PC-3 (cell line): ENCODE measurements at regions not wholly inside any gene's neighbourhood (a gene's known extent, or its start where the extent isn't known, plus 50 kb on each side); places are given as distances from the start of the nearest gene placed in this dataset.
A peak's percentile ranks its signal among the peaks of the same experiment; 100 is the strongest.

Source experiments
- ATAC-seq: fragments of 200-7000 bp; cut with Tn5 transposase; 2 replicates; pipeline ENCODE4 v1.9.1; 2020; ENCODE audit warnings: mild to moderate bottlenecking, moderate library complexity
- BruUV-seq: library from RNA; stranded (reverse); fragments of 400-500 nt; replicated peaks from 2 replicates; lab custom pipeline; 2021; lab: Mats Ljungman, UMichigan
- CTCF ChIA-PET: fragments of 300-600 bp; sonication (Branson Sonifier 250); formaldehyde crosslinking; loops from one replicate; lab custom pipeline; 2022; ENCODE audit warnings: antibody characterized with exemption; lab: Charles Lee
- POLR2A ChIA-PET: fragments of 300-600 bp; sonication (Branson Sonifier 250); formaldehyde crosslinking; loops from one replicate; lab custom pipeline; 2022; ENCODE audit warnings: antibody characterized with exemption; ENCODE audit not compliant: unreplicated experiment; lab: Charles Lee
- DNase-seq: peaks from one replicate; pipeline ENCODE4 v3.0.0-alpha.2; 2015
- H2AFZ ChIP-seq: fragments of 300-600 bp; sonication (generic); 2 replicates; pipeline ENCODE4 v1.6.0; 2016; ENCODE audit warnings: antibody characterized with exemption, low read length
- H3F3A ChIP-seq: fragments of 300-600 bp; sonication (generic); one replicate; pipeline ENCODE4 v1.6.0; 2017; ENCODE audit warnings: antibody characterized with exemption, low read length, control low read depth, mild to moderate bottlenecking; ENCODE audit not compliant: unreplicated experiment
- H3K27ac ChIP-seq: fragments of 300-600 bp; sonication (generic); 2 replicates; pipeline ENCODE4 v1.5.1; 2016; ENCODE audit warnings: mild to moderate bottlenecking, low read length
- H3K27me3 ChIP-seq: fragments of 300-600 bp; sonication (generic); 2 replicates; pipeline ENCODE4 v1.6.1; 2016; ENCODE audit warnings: low read length, mixed read lengths
- H3K36me3 ChIP-seq: fragments of 300-600 bp; sonication (generic); 2 replicates; pipeline ENCODE4 v1.6.1; 2016; ENCODE audit warnings: low read depth, mixed run types, low read length, mixed read lengths
- H3K4me1 ChIP-seq: fragments of 300-600 bp; sonication (generic); 2 replicates; pipeline ENCODE4 v1.5.1; 2016; ENCODE audit warnings: low read length; ENCODE audit not compliant: insufficient read depth
- H3K4me2 ChIP-seq: fragments of 300-600 bp; sonication (generic); 2 replicates; pipeline ENCODE4 v1.6.0; 2016; ENCODE audit warnings: low read length
- H3K4me3 ChIP-seq: fragments of 300-600 bp; sonication (generic); 2 replicates; pipeline ENCODE4 v1.5.1; 2016; ENCODE audit warnings: mild to moderate bottlenecking, low read length, mixed read lengths
- H3K79me2 ChIP-seq: fragments of 300-600 bp; sonication (generic); 2 replicates; pipeline ENCODE4 v1.6.1; 2017; ENCODE audit warnings: low read length, mixed read lengths
- H3K9ac ChIP-seq: fragments of 300-600 bp; sonication (generic); 2 replicates; pipeline ENCODE4 v1.6.0; 2016; ENCODE audit warnings: mild to moderate bottlenecking, low read length
- H3K9me2 ChIP-seq: fragments of 300-600 bp; sonication (generic); replicated peaks from 2 replicates; pipeline ENCODE4 v1.6.1; 2016; ENCODE audit warnings: mixed run types, low read length, mixed read lengths
- H3K9me3 ChIP-seq: fragments of 300-600 bp; sonication (generic); 2 replicates; pipeline ENCODE4 v1.6.1; 2016; ENCODE audit warnings: low read length, mixed read lengths
- H4K20me1 ChIP-seq: fragments of 300-600 bp; sonication (generic); 2 replicates; pipeline ENCODE4 v1.6.1; 2016; ENCODE audit warnings: low read length, mixed read lengths
- EZH2 ChIP-seq: fragments of 300-600 bp; sonication (generic); IDR thresholded peaks from one replicate; pipeline ENCODE4 v1.6.1; 2017; ENCODE audit warnings: antibody characterized with exemption, mild to moderate bottlenecking, low read length; ENCODE audit not compliant: unreplicated experiment
- EZH2phosphoT487 ChIP-seq: fragments of 300-600 bp; sonication (generic); IDR thresholded peaks from 2 replicates; pipeline ENCODE4 v1.6.1; 2018; ENCODE audit warnings: mild to moderate bottlenecking, antibody characterized with exemption, low read length, borderline replicate concordance
- intact Hi-C: fragments of 100-400 bp; cut with micrococcal nuclease; formaldehyde crosslinking; loops from 2 replicates; pipeline ENCODE4 v1.9.0; 2023
- TF ChIP-seq, protein P1 (sequence below): fragments of 300-600 bp; sonication (generic); conservative IDR thresholded peaks from 2 replicates; pipeline ENCODE4 v1.5.1; 2017; ENCODE audit warnings: antibody characterized with exemption, low read depth, mild to moderate bottlenecking, low read length

DNA sequence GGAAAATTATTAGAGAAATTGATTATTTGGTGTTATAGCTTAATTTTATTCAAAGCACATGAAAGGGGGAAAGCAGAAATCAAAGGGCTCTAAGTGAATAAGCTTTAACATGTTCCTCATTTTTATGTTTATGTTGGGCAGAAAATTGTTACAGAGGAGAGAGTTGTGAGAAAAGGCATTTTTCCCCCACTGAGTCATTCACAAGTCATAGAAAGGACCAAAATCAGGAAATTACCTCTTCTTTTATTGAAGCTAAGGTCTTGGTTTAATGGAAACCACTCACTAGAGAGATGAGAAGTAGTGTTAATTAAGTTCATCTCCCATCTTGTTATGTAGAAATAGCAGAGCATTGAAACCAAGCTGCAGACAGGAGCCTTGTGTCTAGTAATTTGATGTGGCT lies 175.3 kb upstream of the THUMPD2 start:
- Histone ChIP-seq H4K20me1 (no peaks in the 10 kb centered on the region), H3K4me3 (no peak overlapping the region), H3K36me3 (no peaks in the 10 kb centered on the region), H3K27ac (no peak overlapping the region), H3K79me2 (no peaks in the 10 kb centered on the region), H3F3A (no peaks in the 10 kb centered on the region), H3K9me2 (no peaks in the 10 kb centered on the region), H3K4me2 (no peak overlapping the region), H3K9me3 (no peaks in the 10 kb centered on the region), H3K27me3 (no peaks in the 10 kb centered on the region), H3K4me1 (0 out of 2 replicates have a peak, but pooled peaks cover 4% of the 10 kb centered on the region), H2AFZ (no peak overlapping the region), H3K9ac (no peak overlapping the region)
- ATAC-seq (no peak), DNase-seq (no peak)
- no TSS peak for BruUV-seq
- TF ChIP-seq, protein P1, sequence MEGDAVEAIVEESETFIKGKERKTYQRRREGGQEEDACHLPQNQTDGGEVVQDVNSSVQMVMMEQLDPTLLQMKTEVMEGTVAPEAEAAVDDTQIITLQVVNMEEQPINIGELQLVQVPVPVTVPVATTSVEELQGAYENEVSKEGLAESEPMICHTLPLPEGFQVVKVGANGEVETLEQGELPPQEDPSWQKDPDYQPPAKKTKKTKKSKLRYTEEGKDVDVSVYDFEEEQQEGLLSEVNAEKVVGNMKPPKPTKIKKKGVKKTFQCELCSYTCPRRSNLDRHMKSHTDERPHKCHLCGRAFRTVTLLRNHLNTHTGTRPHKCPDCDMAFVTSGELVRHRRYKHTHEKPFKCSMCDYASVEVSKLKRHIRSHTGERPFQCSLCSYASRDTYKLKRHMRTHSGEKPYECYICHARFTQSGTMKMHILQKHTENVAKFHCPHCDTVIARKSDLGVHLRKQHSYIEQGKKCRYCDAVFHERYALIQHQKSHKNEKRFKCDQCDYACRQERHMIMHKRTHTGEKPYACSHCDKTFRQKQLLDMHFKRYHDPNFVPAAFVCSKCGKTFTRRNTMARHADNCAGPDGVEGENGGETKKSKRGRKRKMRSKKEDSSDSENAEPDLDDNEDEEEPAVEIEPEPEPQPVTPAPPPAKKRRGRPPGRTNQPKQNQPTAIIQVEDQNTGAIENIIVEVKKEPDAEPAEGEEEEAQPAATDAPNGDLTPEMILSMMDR, result no peak
- TF ChIP-seq EZH2phosphoT487 (no peak), EZH2 (no peak)
- intact Hi-C loops, result no loop called here
- ChIA-PET CTCF (no interaction called here), POLR2A (no interaction called here)

DNA sequence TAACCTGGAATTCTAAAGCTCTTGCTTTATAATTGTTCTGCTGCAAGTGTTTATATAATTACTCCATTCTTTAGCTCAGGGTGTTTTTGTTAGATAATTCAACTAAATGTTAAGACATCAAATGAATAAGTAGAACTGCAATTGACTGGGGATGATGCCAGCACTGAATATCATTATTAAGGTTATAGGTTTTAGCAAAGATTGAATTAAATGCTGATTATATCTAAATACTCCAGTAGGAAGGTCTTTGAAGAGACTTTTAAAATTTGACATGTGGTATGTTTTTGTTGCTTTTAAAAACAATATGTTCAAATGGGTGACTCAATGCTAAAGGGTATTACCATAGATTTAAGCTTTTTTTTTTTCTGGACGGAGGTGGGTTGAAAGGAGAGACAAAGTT lies 170.1 kb upstream of the THUMPD2 start:
- Histone ChIP-seq H3K4me2 (no peak overlapping the region), H3K36me3 (no peaks in the 10 kb centered on the region), H3K27me3 (no peaks in the 10 kb centered on the region), H3K9ac (no peak overlapping the region), H3K9me2 (no peaks in the 10 kb centered on the region), H3K4me3 (no peak overlapping the region), H2AFZ (no peak overlapping the region), H3K27ac (no peak overlapping the region), H3K4me1 (peaks cover 14% of the 10 kb centered on the region), H3K9me3 (no peaks in the 10 kb centered on the region), H3K79me2 (no peaks in the 10 kb centered on the region), H3F3A (no peaks in the 10 kb centered on the region), H4K20me1 (no peaks in the 10 kb centered on the region)
- BruUV-seq, result no TSS peak
- ChIA-PET POLR2A (no interaction called here), CTCF (no interaction called here)
- no peak for TF ChIP-seq EZH2
- no peak for TF ChIP-seq EZH2phosphoT487
- TF ChIP-seq, protein P1, result no peak
- no peak for ATAC-seq
- no peak for DNase-seq
- intact Hi-C loops, result no loop called here

DNA sequence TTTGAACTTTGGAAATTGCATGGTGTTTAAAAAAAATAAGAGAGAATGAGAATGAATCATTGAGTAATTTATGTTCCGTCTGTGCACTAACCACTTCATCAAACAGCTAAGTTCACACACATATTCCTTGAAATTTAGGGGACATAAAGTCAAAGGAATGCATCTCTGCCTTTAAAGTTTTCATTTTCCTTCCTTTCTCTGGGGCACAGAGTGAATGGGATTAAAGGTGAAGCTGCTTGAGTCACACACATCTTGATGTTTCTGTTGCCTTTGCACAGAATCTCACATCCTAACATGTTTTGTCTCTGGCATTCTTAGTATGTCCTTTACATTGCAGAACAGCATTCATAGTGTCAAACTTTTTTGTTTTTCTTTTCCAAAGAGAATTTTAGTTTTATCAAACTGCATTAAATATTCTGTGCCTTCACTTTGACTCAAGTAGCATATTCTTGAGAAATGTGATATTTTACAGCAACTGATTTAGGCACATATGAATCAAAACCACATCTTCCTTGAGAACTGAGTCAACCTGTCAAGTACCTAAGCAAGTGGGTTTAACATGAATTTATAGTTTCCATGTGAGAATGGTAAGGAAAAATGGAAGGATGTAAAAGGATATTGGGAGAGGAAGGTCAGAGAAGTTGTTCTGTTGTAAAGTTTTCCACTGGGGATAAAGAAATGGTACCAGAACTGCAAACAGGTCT lies 169.1 kb upstream of the THUMPD2 start:
- ChIA-PET POLR2A (no interaction called here), CTCF (no interaction called here)
- Histone ChIP-seq H2AFZ (no peak overlapping the region), H3K4me2 (peak overlapping the region; percentile 17; the same call in 1 of the 2 replicates), H3F3A (no peaks in the 10 kb centered on the region), H3K4me1 (peaks cover 14% of the 10 kb centered on the region), H3K36me3 (no peaks in the 10 kb centered on the region), H3K27ac (no peak overlapping the region), H3K9ac (no peak overlapping the region), H3K9me3 (no peaks in the 10 kb centered on the region), H3K27me3 (no peaks in the 10 kb centered on the region), H3K4me3 (no peak overlapping the region), H3K9me2 (no peaks in the 10 kb centered on the region), H3K79me2 (no peaks in the 10 kb centered on the region), H4K20me1 (no peaks in the 10 kb centered on the region)
- no peak for ATAC-seq
- intact Hi-C loops, result no loop called here
- BruUV-seq, result no TSS peak
- DNase-seq, result peak; percentile 32
- no peak for TF ChIP-seq EZH2phosphoT487
- TF ChIP-seq, protein P1, result no peak
